Activated T-cell treated with anti-CD3 and anti-CD28 coated beads for 1 hour (primary cell): ENCODE measurements at regions not wholly inside any gene's neighbourhood (a gene's known extent, or its start where the extent isn't known, plus 50 kb on each side); places are given as distances from the start of the nearest gene placed in this dataset.

ENCODE experiments used
- DNase-seq: peaks from one replicate; pipeline ENCODE4 v3.0.0-alpha.2; 2020; ENCODE audit warnings: low read depth

- DNase-seq = no peak
Measured at GRCh38 chr2:180058993-180059392, 51.9 kb upstream of the CWC22 start.

- DNase-seq = no peak
Measured at GRCh38 chr2:180057706-180058412, 50.8 kb upstream of the CWC22 start.
